Gastrocnemius medialis (tissue), 4 donors: ENCODE measurements at regions not wholly inside any gene's neighbourhood (a gene's known extent, or its start where the extent isn't known, plus 50 kb on each side); places are given as distances from the start of the nearest gene placed in this dataset.

ENCODE experiments used
- CTCF ChIP-seq, 5 experiments: fragments of 450-650 bp in 3 of 5; fragments of 200-600 bp in 2 of 5; sonication (generic) in 2 of 5; IDR thresholded peaks in 4 of 5; conservative IDR thresholded peaks in 1 of 5; 1 replicate in 4 of 5; 2 replicates in 1 of 5; pipeline ENCODE4 v1.5.1; 2016 to 2019; ENCODE audit warnings: antibody characterized with exemption in 5 of 5, mild to moderate bottlenecking in 3 of 5, moderate library complexity in 3 of 5
- POLR2A ChIP-seq, 2 donors: fragments of 450-650 bp; IDR thresholded peaks; one replicate each; pipeline ENCODE4 v1.6.1; 2017; ENCODE audit warnings: antibody characterized with exemption in 2 of 2, mild to moderate bottlenecking in 2 of 2, moderate library complexity in 2 of 2

DNA sequence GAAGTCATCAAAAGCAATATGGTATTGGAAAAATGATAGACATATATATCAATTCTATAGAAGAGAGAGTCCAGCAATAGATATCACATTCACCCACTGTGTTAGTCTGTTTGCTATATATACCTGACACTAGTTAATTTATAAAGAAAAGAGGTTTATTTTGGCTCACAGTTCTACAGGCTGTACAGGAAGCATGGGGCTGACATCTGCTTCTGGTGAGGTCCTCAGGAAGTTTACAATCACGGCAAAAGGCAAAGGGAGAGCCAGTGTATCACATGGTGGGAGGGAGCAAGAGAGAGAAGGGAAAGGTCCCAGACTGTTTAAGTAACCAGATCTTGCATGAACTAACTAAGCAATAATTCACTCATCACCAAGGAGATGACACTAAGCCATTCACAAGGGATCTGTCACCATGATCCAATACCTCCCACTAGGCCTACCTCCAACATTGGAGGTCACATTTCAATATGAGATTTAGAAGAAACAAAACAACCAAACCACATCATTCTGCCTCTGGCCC, 470.6 kb downstream of the METTL4 start:
- TF ChIP-seq CTCF (IDR thresholded peaks at IDR 0.05 in 4 of 5, conservative IDR thresholded peaks at IDR 0.05 in 1 of 5) (no peak), POLR2A (IDR thresholded peaks at IDR 0.05) (no peak)
